GM12878 (cell line): ENCODE measurements at regions not wholly inside any gene's neighbourhood (a gene's known extent, or its start where the extent isn't known, plus 50 kb on each side); places are given as distances from the start of the nearest gene placed in this dataset.

Source experiments
- ATAC-seq: fragments of 200-7000 bp; cut with Tn5 transposase; 3 replicates; pipeline ENCODE4 v1.9.1; 2020; ENCODE audit warnings: mild to moderate bottlenecking, moderate library complexity
- BruUV-seq: library from RNA; stranded (reverse); fragments of 400-500 nt; replicated peaks from 2 replicates; lab custom pipeline; 2021; lab: Mats Ljungman, UMichigan
- CTCF ChIA-PET: fragments of 300-600 bp; sonication (Branson Sonifier 250); formaldehyde crosslinking; extraction: SDS; loops from one replicate; lab custom pipeline; 2021; ENCODE audit warnings: inconsistent platforms; lab: Yijun Ruan, JAX
- POLR2A ChIA-PET: fragments of 350-600 bp; formaldehyde crosslinking; extraction: SDS; loops from one replicate; lab custom pipeline; 2021; ENCODE audit warnings: inconsistent platforms; lab: Charles Lee
- RAD21 ChIA-PET: fragments of 300-600 bp; sonication (Branson Sonifier 250); formaldehyde crosslinking; loops from one replicate; lab custom pipeline; 2023; ENCODE audit warnings: antibody characterized with exemption; ENCODE audit not compliant: unreplicated experiment; lab: Charles Lee
- SMC1A ChIA-PET: fragments of 300-600 bp; sonication (Branson Sonifier 250); formaldehyde crosslinking; loops from one replicate; lab custom pipeline; 2023; ENCODE audit not compliant: unreplicated experiment, uncharacterized antibody; lab: Charles Lee
- DNase-seq: peaks from one replicate; pipeline ENCODE4 v3.0.0-alpha.2; 2011; ENCODE audit warnings: low read depth, low spot score
- FAIRE-seq: peaks from 3 replicates; lab custom pipeline; 2011; peaks lifted over from hg19 to GRCh38; lab: Jason Lieb, UNC
- H2AFZ ChIP-seq: 2 replicates; pipeline ENCODE4 v1.6.0; 2011; ENCODE audit warnings: low read depth, low read length, control low read depth; ENCODE audit not compliant: control insufficient read depth
- H3K27ac ChIP-seq: 2 replicates; pipeline ENCODE4 v1.5.1; 2011; ENCODE audit warnings: control low read depth; ENCODE audit not compliant: control insufficient read depth, insufficient read depth
- H3K27me3 ChIP-seq, 2 experiments: replicated peaks in 1 of 2; 2 replicates each; pipeline versions ENCODE4 v1.6.0 to v1.6.1; 2011; ENCODE audit warnings: low read length in 1 of 2; ENCODE audit not compliant: control insufficient read depth in 2 of 2, insufficient read depth in 2 of 2
- H3K36me3 ChIP-seq, 2 experiments: 2 replicates each; pipeline ENCODE4 v1.5.1; 2011; ENCODE audit warnings: low read length in 1 of 2; ENCODE audit not compliant: control insufficient read depth in 2 of 2, insufficient read depth in 2 of 2
- H3K4me1 ChIP-seq: 2 replicates; pipeline ENCODE4 v1.6.1; 2011; ENCODE audit warnings: mild to moderate bottlenecking, low read length, moderate library complexity, mixed read lengths; ENCODE audit not compliant: control insufficient read depth, insufficient read depth
- H3K4me2 ChIP-seq: 2 replicates; pipeline ENCODE4 v1.6.0; 2011; ENCODE audit warnings: control low read depth; ENCODE audit not compliant: control insufficient read depth, insufficient read depth
- H3K4me3 ChIP-seq: fragments of 200-600 bp; sonication (generic); 2 replicates; pipeline ENCODE4 v1.5.1; 2016
- H3K79me2 ChIP-seq: 2 replicates; pipeline ENCODE4 v1.6.0; 2011; ENCODE audit warnings: low read length; ENCODE audit not compliant: control insufficient read depth, insufficient read depth
- H3K9ac ChIP-seq: 2 replicates; pipeline ENCODE4 v1.8.0; 2011; ENCODE audit warnings: low read length, control low read depth, mixed read lengths; ENCODE audit not compliant: control insufficient read depth, insufficient read depth
- H3K9me3 ChIP-seq: replicated peaks from 3 replicates; pipeline ENCODE4 v1.5.1; 2011; ENCODE audit warnings: mild to moderate bottlenecking, low read length; ENCODE audit not compliant: control insufficient read depth, insufficient read depth
- H4K20me1 ChIP-seq: 2 replicates; pipeline ENCODE4 v1.6.0; 2011; ENCODE audit not compliant: control insufficient read depth, insufficient read depth
- CEBPZ ChIP-seq: fragments of 150-350 bp; IDR thresholded peaks from 2 replicates; pipeline ENCODE4 v1.6.1; 2016; ENCODE audit warnings: low read depth, low read length
- NFYB ChIP-seq: IDR thresholded peaks from 2 replicates; pipeline ENCODE4 v1.6.1; 2011; ENCODE audit warnings: low read depth, mild to moderate bottlenecking, low read length, improper control_type of control experiment, moderate library complexity; ENCODE audit not compliant: insufficient read depth
- PBX3 ChIP-seq: IDR thresholded peaks from 2 replicates; pipeline ENCODE4 v1.6.1; 2011; ENCODE audit warnings: mild to moderate bottlenecking, low read depth, low read length, moderate library complexity; ENCODE audit not compliant: insufficient replicate concordance
- RELA ChIP-seq: fragments of 450-650 bp; IDR thresholded peaks from 2 replicates; pipeline ENCODE4 v1.8.0; 2014; ENCODE audit warnings: borderline replicate concordance; ENCODE audit not compliant: partially characterized antibody
- SMC3 ChIP-seq: IDR thresholded peaks from 2 replicates; pipeline ENCODE4 v1.6.1; 2011; ENCODE audit warnings: low read length, improper control_type of control experiment, borderline replicate concordance
- ZZZ3 ChIP-seq: IDR thresholded peaks from 2 replicates; pipeline ENCODE4 v1.6.1; 2011; ENCODE audit warnings: low read depth; ENCODE audit not compliant: control insufficient read depth, insufficient read length
- WGBS: methylation state at CpG from one replicate; pipeline ENCODE4 v1.1.6; 2016; ENCODE audit warnings: low lambda C conversion rate; ENCODE audit not compliant: insufficient replicate concordance, insufficient coverage; ENCODE audit errors: missing lambda C conversion rate; 5-methylcytosine and 5-hydroxymethylcytosine counted together
- in situ Hi-C: fragments of 300-500 bp; cut with MboI; formaldehyde crosslinking; loops from 9 replicates; pipeline ENCODE4 v1.14.3; 2018; ENCODE audit warnings: mixed read lengths
- intact Hi-C: fragments of 100-400 bp; cut with micrococcal nuclease; formaldehyde crosslinking; loops from one replicate; pipeline ENCODE4 v1.14.2; 2022; ENCODE audit not compliant: unreplicated experiment
- TF ChIP-seq, protein P1 (sequence below): fragments of 450-650 bp; IDR thresholded peaks from 2 replicates; pipeline ENCODE4 v1.6.1; 2016; ENCODE audit warnings: mild to moderate bottlenecking, moderate library complexity, borderline replicate concordance

- ChIA-PET CTCF (no interaction called here), POLR2A (no interaction called here), RAD21 (no interaction called here), SMC1A (no interaction called here)
- in situ Hi-C loops, result no loop called here
- no peaks in the 10 kb centered on the region for H3K9me3 ChIP-seq
- no peak overlapping the region for H2AFZ ChIP-seq
- H4K20me1 ChIP-seq, result no peaks in the 10 kb centered on the region
- DNase-seq (no peak), ATAC-seq (no peak), FAIRE-seq (no peak)
- H3K4me1 ChIP-seq, result no peaks in the 10 kb centered on the region
- no peak overlapping the region for H3K27ac ChIP-seq
- WGBS, result 0% methylated on average over 1 of the region's 1 CpG
- no peaks in the 10 kb centered on the region for H3K79me2 ChIP-seq
- no peaks in the 10 kb centered on the region for H3K36me3 ChIP-seq
- H3K4me3 ChIP-seq, result no peak overlapping the region
- TF ChIP-seq RELA (no peak), CEBPZ (no peak), NFYB (no peak), ZZZ3 (no peak), SMC3 (no peak), PBX3 (no peak)
- TF ChIP-seq, protein P1, sequence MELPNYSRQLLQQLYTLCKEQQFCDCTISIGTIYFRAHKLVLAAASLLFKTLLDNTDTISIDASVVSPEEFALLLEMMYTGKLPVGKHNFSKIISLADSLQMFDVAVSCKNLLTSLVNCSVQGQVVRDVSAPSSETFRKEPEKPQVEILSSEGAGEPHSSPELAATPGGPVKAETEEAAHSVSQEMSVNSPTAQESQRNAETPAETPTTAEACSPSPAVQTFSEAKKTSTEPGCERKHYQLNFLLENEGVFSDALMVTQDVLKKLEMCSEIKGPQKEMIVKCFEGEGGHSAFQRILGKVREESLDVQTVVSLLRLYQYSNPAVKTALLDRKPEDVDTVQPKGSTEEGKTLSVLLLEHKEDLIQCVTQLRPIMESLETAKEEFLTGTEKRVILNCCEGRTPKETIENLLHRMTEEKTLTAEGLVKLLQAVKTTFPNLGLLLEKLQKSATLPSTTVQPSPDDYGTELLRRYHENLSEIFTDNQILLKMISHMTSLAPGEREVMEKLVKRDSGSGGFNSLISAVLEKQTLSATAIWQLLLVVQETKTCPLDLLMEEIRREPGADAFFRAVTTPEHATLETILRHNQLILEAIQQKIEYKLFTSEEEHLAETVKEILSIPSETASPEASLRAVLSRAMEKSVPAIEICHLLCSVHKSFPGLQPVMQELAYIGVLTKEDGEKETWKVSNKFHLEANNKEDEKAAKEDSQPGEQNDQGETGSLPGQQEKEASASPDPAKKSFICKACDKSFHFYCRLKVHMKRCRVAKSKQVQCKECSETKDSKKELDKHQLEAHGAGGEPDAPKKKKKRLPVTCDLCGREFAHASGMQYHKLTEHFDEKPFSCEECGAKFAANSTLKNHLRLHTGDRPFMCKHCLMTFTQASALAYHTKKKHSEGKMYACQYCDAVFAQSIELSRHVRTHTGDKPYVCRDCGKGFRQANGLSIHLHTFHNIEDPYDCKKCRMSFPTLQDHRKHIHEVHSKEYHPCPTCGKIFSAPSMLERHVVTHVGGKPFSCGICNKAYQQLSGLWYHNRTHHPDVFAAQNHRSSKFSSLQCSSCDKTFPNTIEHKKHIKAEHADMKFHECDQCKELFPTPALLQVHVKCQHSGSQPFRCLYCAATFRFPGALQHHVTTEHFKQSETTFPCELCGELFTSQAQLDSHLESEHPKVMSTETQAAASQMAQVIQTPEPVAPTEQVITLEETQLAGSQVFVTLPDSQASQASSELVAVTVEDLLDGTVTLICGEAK, result no peak
- no TSS peak for BruUV-seq
- no peak overlapping the region for H3K9ac ChIP-seq
- no peaks in the 10 kb centered on the region for H3K27me3 ChIP-seq
- intact Hi-C loops, result no loop called here
- H3K4me2 ChIP-seq, result no peak overlapping the region
Observed at GRCh38 chr12:66999141-66999540, 270.0 kb upstream of the CAND1 start.
